ENCODE measurements at regions not wholly inside any gene's neighbourhood (a gene's known extent, or its start where the extent isn't known, plus 50 kb on each side); places are given as distances from the start of the nearest gene placed in this dataset.

GRCh38 chr13:90413548-90413947 is 933.9 kb upstream of the MIR17HG start:
- ChIA-PET CTCF (interaction anchor here (0.5 to 1.1 kb wide), 2 partner anchors 13 to 138 kb away, joined by 3 to 6 read pairs; no protein-coding TSS in a partner anchor), POLR2A (no interaction called here)
- TF ChIP-seq CTCF (IDR thresholded peaks at IDR 0.05; ENCODE audit: low read depth, low read length): no peak
- Histone ChIP-seq H3K4me3 (ENCODE audit: low read depth, low read length) (no peak overlapping the region), H3K27ac (ENCODE audit: low read depth, low read length) (no peak overlapping the region), H3K9me3 (ENCODE audit: control insufficient read depth, insufficient read depth, low read length) (no peaks in the 10 kb centered on the region), H3K27me3 (ENCODE audit: control insufficient read depth, insufficient read depth, low read length) (no peaks in the 10 kb centered on the region)
- no peak for DNase-seq (ENCODE audit: low read depth, low spot score)

GRCh38 chr13:90414691-90415596 is 932.5 kb upstream of the MIR17HG start:
- DNase-seq (ENCODE audit: low read depth, low spot score): peak; percentile 37
- ChIA-PET POLR2A (no interaction called here), CTCF (no interaction called here)
- Histone ChIP-seq H3K27me3 (ENCODE audit: control insufficient read depth, insufficient read depth, low read length) (no peaks in the 10 kb centered on the region), H3K9me3 (ENCODE audit: control insufficient read depth, insufficient read depth, low read length) (no peaks in the 10 kb centered on the region), H3K27ac (ENCODE audit: low read depth, low read length) (no peak overlapping the region), H3K4me3 (ENCODE audit: low read depth, low read length) (no peak overlapping the region)
- TF ChIP-seq CTCF (IDR thresholded peaks at IDR 0.05; ENCODE audit: low read depth, low read length): no peak

- DNase-seq (ENCODE audit: low read depth, low spot score): no peak
- no peak overlapping the region for H3K27ac ChIP-seq (ENCODE audit: low read depth, low read length)
- H3K9me3 ChIP-seq (ENCODE audit: control insufficient read depth, insufficient read depth, low read length): no peaks in the 10 kb centered on the region
- no peak overlapping the region for H3K4me3 ChIP-seq (ENCODE audit: low read depth, low read length)
- ChIA-PET POLR2A (interaction anchor here (0.6 kb wide), 1 partner anchor 97 kb away, joined by 4 read pairs; no protein-coding TSS in a partner anchor), CTCF (no interaction called here)
- TF ChIP-seq CTCF (IDR thresholded peaks at IDR 0.05; ENCODE audit: low read depth, low read length): no peak
- H3K27me3 ChIP-seq (ENCODE audit: control insufficient read depth, insufficient read depth, low read length): no peaks in the 10 kb centered on the region
Observed at GRCh38 chr13:90415902-90416301, 931.6 kb upstream of the MIR17HG start.

- ChIA-PET POLR2A (interaction anchor here (0.6 kb wide), 1 partner anchor 97 kb away, joined by 4 read pairs; no protein-coding TSS in a partner anchor), CTCF (no interaction called here)
- TF ChIP-seq CTCF (IDR thresholded peaks at IDR 0.05; ENCODE audit: low read depth, low read length): no peak
- no peak for DNase-seq (ENCODE audit: low read depth, low spot score)
- Histone ChIP-seq H3K4me3 (ENCODE audit: low read depth, low read length) (no peak overlapping the region), H3K9me3 (ENCODE audit: control insufficient read depth, insufficient read depth, low read length) (no peaks in the 10 kb centered on the region), H3K27ac (ENCODE audit: low read depth, low read length) (no peak overlapping the region), H3K27me3 (ENCODE audit: control insufficient read depth, insufficient read depth, low read length) (no peaks in the 10 kb centered on the region)
Observed at GRCh38 chr13:90416519-90416918, 931.0 kb upstream of the MIR17HG start.

- no peak for TF ChIP-seq CTCF (IDR thresholded peaks at IDR 0.05; ENCODE audit: low read depth, low read length)
- no peak for DNase-seq (ENCODE audit: low read depth, low spot score)
- Histone ChIP-seq H3K9me3 (ENCODE audit: control insufficient read depth, insufficient read depth, low read length) (no peaks in the 10 kb centered on the region), H3K27me3 (ENCODE audit: control insufficient read depth, insufficient read depth, low read length) (no peaks in the 10 kb centered on the region), H3K27ac (ENCODE audit: low read depth, low read length) (no peak overlapping the region), H3K4me3 (ENCODE audit: low read depth, low read length) (no peak overlapping the region)
- POLR2A ChIA-PET: no interaction called here
- CTCF ChIA-PET: no interaction called here
Observed at GRCh38 chr13:90416938-90417337, 930.5 kb upstream of the MIR17HG start.

All from AG04450 (cell line).